H1 (cell line): ENCODE measurements at regions not wholly inside any gene's neighbourhood (a gene's known extent, or its start where the extent isn't known, plus 50 kb on each side); places are given as distances from the start of the nearest gene placed in this dataset.

Experiments
- BCL11A ChIP-seq, 2 experiments: IDR thresholded peaks; one replicate each; pipeline ENCODE4 v1.6.1; 2011; ENCODE audit warnings: low read depth in 2 of 2, low read length in 2 of 2, mild to moderate bottlenecking in 2 of 2
- CTBP2 ChIP-seq: IDR thresholded peaks from 2 replicates; pipeline ENCODE4 v1.7.0; 2011; ENCODE audit warnings: borderline replicate concordance, mild to moderate bottlenecking, moderate library complexity, mixed read lengths, low read length; ENCODE audit not compliant: insufficient read depth, insufficient read length
- CTCF ChIP-seq, 3 experiments: IDR thresholded peaks; 1 replicate in 2 of 3; 2 replicates in 1 of 3; pipeline versions ENCODE4 v1.5.1 to v1.6.1; 2011; ENCODE audit warnings: low read length in 3 of 3, mild to moderate bottlenecking in 3 of 3, inconsistent platforms in 2 of 3, low read depth in 1 of 3, moderate library complexity in 1 of 3; ENCODE audit not compliant: insufficient read depth in 1 of 3; ENCODE audit errors: control extremely low read depth in 1 of 3
- JUND ChIP-seq: IDR thresholded peaks from 2 replicates; pipeline ENCODE4 v1.6.1; 2011; ENCODE audit warnings: mild to moderate bottlenecking, improper control_type of control experiment, low read length
- KDM1A ChIP-seq: fragments of 200-600, 300-600 bp; sonication (generic); IDR thresholded peaks from 2 replicates; pipeline ENCODE4 v1.7.1; 2016; ENCODE audit warnings: mild to moderate bottlenecking, low read length, borderline replicate concordance
- RBBP5 ChIP-seq: IDR thresholded peaks from 2 replicates; pipeline ENCODE4 v1.7.1; 2012; ENCODE audit warnings: low read depth, mild to moderate bottlenecking, inconsistent platforms, low read length, moderate library complexity, borderline replicate concordance
- SIN3A ChIP-seq, 2 experiments: IDR thresholded peaks in 1 of 2; conservative IDR thresholded peaks in 1 of 2; 2 replicates each; pipeline ENCODE4 v1.6.1; 2011 to 2012; ENCODE audit warnings: low read length in 2 of 2, improper control_type of control experiment in 1 of 2, low read depth in 1 of 2, mild to moderate bottlenecking in 1 of 2

DNA sequence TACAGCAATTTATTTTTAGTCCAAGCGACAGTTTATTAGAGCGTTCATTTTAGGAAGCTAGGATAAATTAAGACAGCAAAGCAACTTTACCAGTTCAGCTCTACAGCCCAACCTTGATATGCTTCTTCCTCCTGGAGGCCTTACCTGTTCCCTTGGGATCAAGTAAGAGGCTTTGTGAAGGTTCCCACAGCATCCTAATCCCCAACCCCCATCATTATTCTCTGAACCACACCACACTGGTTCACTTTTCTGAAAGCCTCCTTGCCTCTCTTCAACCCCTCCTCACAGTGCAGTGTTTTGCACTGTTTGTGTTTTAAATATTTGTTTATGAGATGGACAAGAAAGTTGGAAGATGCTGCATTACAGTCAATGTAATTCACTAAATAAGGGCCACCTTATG, 126.3 kb upstream of the CXADR start:
- TF ChIP-seq BCL11A (IDR thresholded peaks at IDR 0.05; ENCODE audit: low read depth in 2 of 2, low read length in 2 of 2) (no peak), CTCF (IDR thresholded peaks at IDR 0.05; ENCODE audit: control extremely low read depth in 1 of 3, insufficient read depth in 1 of 3, low read depth in 1 of 3, low read length in 3 of 3) (no peak), KDM1A (no peak), SIN3A (conservative IDR thresholded peaks at IDR 0.05 in 1 of 2, IDR thresholded peaks at IDR 0.05 in 1 of 2; ENCODE audit: low read depth in 1 of 2, low read length in 2 of 2) (no peak), JUND (no peak), CTBP2 (no peak), RBBP5 (no peak)
